HG03139 (cell line): ENCODE measurements at regions not wholly inside any gene's neighbourhood (a gene's known extent, or its start where the extent isn't known, plus 50 kb on each side); places are given as distances from the start of the nearest gene placed in this dataset.
"Not testable (repeated sequence)": the region's sequence is repeated elsewhere in the genome, so short reads cannot be mapped to it uniquely, and the experiment has no call there.

Experiments used
- ATAC-seq: cut with Tn5 transposase; IDR thresholded peaks from one replicate; pipeline ENCODE4 v1.9.1; 2021; ENCODE audit not compliant: unreplicated experiment

DNA sequence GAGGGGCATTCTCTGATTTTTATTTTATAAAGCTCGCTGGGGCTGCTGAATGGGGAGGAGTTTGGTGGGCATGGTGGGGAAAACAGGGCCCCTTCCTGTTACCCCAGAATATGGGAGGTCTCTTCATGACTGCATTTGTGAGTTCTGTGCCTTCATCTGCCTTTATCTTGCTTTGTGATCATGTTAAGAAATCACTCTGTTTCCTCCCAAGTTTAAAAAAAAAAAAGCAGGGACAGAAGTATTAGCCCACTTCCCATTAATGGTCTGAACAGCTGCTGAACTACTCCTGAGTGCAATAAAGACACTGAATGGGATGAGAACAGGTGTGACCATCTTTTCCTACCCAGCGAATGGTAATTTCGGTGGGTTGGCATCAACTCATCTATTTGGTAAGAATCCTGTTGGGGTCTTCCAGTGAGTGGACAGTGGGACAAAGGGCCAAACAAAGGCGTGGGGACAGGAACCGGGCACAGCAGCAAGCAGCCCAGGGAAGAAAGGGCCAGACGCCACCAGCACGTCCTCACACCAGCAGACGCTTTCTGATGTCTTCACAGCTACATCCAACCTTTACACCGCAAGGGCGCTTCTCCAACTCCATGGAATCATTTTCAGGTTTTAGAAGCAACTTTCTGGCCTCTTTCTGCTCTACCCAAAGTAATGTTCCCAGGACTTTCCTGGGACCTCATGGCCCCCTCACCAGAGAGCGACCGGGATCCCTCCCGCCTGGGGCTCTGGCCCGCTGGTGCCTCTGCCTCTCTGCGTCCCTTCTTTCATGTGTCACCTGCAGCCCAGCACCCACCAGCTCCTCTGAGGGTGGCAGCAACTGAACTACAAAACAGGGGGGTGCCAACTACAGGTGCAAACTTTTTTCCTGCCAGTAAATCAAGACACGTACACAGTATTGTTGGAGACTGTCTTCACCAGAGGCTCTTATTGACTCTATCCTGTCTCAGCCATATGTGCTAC lies 160.2 kb downstream of the ADSS2 start:
- ATAC-seq: no peak

DNA sequence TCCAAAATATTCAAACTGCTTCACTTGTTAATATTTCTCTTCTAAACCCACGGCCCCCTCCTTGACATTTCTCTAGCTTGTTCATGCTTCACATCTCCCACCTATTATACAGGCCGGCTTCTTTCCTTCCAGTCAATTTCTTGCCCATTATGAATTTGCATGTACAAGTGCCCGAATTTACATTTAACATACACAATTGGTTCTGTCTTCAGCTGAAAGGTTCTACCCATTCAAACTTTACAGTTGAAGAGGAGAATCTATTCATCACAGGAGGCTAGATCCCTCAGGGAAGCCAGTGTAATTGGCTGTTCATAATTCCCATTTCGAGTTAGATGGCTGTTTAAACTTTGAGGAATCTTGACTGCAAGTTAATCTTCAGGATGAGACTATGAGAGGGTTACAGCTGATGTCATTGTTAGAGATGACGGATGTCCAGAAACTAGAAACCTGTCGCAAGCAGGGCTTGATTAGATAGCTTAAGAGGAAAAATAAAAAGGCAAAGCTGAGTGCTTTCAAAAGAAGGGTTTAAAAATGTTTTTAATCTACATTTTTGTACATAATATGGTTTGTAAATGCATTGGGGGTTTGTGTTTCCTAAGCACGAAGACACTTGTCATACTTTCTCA lies 157.0 kb downstream of the ADSS2 start:
- no peak for ATAC-seq

DNA sequence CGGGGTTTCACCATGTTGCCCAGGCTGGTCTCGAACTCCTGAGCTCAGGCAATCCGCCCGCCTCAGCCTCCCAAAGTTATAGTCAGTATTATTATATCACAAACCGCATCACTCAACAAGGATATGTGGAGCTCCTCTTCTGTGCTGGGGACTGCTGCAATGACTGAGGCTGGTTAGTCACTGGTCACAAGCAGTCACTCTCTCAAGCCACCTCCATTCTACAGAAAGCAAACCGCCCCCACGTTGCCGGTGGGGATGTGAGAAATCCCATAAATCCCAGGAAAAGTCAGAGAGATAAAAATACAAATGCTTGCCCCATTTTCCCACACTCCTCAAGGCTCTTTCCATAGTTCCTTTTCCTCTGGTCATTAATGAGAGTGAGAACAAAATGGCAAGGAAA lies 155.7 kb downstream of the ADSS2 start:
- ATAC-seq: no peak

DNA sequence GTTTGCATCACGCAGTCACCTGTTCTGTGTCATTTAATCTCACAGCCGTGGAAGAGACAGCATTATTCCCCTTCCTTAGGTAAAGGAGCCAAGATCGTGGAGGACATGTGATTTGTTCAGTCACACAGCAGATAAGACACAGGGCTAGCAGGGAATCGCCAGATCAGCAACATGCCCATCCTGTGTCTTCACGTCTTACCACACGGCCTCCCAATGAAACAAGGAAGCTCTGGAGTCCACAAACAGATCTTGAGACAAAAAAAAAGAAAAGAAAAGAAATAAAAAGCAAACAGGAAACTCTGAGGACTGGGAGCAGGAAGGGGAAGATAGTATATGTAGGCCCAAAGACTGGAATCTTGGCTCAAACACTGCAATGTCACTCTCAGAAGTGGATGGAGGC lies 155.3 kb downstream of the ADSS2 start:
- ATAC-seq: no peak

DNA sequence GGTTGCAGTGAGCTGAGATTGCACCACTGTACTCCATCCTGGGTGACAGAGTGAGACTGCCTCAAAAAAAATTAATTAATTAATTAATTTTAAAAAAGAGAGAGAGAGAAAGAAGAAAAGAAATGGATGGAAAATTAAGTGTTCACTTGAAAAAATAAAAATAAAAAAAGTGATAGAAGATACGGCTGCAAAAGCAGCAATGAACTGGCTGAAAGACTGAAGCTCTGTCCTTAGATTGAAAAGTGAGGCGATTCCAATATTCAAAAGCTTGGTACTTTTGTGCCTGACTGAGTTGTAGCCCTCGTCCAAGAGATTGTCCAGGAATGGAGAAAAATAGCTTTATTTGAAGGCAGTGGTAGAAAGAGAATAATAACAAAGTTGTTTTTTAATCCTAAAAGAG lies 154.6 kb downstream of the ADSS2 start:
- ATAC-seq: no peak

DNA sequence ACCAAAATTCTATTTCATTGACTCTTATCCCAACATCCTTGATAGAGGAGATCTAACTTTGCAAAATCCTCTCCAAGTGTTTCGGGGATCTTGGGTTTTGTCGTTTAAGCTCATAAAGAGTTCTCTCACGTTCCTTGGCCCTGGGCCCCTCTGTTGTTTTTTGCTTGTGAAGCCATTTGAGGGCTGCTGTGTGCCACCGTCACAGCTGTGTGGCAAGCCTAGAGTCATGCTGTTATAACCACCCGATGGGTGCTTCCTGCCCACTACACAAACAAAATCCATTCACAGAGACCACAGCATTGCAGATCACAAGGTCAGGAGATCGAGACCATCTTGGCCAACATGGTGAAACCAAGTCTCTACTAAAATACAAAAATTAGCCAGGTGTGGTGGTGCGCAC lies 154.1 kb downstream of the ADSS2 start:
- no peak for ATAC-seq

DNA sequence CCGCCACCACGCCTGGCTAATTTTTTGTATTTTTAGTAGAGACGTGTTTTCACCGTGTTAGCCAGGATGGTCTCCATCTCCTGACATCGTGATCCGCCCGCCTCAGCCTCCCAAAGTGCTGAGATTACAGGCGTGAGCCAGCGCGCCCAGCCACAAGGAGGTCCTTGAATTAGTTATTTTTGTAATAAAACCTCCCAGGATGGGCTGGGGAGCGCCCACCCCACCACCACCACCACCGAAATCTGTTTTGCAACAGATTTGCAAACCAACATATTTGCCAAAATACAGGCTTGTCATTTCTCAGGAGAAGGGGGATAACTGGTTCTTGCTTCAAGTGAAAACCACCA lies 151.7 kb downstream of the ADSS2 start:
- not testable (repeated sequence) for ATAC-seq

DNA sequence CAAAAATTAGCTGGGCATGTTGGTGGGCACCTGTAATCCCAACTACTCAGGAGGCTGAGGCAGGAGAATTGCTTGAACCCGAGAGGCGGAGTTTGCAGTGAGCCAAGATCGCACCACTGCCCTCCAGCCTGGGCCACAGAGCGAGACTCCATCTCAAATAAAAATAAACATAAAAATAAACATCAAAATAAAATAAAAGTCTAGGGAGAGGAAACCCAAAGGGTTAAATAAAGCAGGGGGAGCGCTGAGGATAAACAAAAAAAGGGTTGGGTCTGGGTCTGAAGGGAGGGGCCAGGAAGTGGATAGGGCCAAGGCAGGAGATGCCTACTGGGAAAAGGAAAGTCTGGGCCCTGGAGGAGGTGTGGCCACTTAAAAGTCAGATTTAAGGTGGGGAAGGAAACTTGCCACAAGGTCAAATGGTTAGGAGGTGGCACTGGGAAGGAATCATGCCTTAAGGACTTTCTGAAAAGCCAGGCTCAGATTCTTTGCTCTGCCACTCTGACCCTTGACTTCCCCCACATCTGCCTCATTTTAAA lies 150.0 kb downstream of the ADSS2 start:
- no peak for ATAC-seq

DNA sequence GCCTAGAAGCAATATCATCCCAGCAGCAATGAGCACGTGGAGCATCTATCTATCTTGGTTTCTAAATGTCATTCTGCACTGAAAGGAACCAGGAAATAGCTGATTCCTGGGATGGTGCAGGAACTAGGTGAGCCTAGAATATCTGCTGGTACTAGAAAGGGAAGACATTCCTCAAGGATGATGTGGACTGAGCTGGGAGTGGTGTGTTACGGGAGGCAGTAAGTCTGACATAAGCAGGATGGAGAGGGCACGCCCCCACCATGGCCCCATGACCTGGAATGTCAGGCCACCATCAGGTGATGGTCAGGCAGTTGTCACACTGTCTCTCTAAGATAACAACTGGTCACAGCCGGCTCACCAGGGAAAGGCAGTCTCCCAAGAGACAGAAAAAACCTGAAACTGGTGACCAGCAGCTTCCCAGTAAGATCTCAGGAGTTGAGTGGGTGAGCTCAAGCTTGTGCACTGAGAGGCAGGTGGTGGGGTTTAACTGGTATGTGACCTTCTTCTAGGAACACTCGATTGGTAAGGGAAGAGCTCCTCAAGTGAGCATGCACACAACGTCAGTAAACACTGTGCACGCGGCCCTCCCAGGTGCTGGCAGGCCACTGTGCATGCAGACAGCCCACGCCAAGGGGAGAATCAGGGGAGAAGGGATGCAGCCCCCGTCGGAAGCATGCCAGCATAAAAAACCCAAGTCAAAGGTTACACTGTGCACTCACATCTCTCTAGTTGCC lies 148.7 kb downstream of the ADSS2 start:
- no peak for ATAC-seq

DNA sequence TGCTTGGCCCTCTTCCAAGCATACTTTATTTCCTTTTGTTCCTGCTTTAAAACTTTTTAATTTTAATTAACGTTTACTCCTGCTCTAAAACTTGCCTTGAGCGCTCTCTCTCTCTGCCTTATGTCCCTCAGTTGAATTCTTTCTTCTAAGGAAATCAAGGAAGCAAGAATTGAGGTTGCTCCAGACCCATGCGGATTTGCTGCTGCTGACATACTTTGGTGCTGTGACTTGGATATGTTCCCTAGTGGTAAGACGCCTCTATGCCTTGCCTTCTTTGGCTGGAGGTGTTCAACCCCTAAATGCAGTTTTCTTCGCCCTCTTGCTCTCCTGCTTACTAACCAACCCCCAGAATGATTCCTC lies 148.1 kb downstream of the ADSS2 start:
- no peak for ATAC-seq

DNA sequence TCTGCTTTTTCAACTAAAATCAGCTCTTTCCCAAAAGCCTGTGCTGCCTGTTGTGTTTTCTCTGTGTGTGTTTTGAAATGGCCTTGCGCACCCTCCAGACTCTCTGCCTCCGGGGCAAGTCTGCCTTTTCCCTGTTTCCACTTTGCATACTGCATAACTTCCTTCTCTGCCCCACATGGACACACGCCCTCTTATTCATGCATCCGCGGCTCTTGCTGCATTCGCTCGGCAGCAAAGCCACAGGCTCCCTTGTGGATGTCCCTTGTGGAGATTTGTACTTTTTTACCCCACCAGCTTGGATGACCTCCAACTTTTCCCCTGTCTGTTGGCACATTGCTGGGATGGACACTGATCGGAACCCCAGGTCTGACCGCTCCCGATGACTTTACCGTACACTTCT lies 147.6 kb downstream of the ADSS2 start:
- no peak for ATAC-seq

DNA sequence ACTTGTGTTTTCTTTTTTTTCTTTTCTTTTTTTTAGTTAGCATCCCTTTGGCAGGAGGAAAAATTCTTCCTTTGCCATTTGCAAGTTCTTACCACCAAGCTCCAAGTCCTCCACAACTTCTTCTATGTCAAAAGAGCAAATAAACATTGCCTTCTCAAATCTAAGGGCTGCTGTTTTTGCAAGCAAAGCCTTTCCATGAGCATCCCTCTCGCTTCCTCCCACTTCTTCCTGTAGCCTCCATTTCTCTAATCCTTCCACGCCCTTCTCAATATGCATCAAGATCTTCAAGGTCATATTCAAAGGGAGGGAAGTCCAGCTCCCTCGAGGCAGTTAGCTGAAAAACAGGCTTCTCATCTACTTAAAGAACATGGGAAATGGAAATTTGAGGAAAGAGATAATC lies 147.1 kb downstream of the ADSS2 start:
- no peak for ATAC-seq

DNA sequence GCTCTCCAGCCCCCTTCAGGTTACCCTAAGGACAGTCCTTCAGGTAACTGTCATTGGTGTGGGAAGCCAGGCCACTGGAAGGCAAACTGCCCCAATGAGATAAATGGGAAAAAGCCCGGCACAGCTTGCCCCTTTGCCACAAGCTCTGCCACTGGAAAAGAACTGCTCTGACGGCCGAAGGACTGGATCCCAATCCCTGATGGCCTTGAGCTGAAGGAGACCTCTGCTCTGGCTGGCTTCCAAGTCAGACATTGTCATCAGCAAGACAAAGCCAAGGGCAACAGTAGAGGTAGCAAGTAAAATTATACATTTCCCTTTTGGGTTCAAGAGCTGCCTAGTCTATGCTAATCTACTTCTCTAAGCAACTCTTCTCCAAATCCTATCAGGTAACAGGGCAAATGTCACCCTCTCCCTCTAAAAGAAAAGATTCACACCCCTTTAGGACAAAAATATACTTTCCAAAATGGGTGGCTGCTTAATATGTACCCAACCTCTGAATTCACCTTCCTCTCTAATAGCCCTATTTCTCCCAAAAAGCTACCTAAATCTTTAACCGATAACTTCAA lies 145.8 kb downstream of the ADSS2 start:
- ATAC-seq: no peak

DNA sequence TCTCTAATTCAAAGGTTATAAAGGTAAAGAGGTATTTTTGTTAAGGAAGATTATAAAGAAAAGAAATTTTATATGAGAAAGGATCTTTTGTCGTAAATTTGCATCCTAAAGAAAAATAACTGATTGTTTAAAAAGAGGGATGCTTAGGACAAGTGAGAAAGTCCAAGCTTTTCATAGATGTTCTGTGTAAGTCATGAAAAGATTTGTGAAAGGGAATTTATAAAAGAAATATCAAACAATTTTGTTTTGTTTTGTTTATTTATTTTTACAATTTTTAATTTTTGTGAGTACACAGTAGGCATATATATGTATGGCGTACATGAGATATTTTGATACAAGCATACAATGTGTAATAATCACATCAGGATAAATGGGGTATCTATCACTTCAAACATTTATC lies 145.2 kb downstream of the ADSS2 start:
- ATAC-seq: no peak

DNA sequence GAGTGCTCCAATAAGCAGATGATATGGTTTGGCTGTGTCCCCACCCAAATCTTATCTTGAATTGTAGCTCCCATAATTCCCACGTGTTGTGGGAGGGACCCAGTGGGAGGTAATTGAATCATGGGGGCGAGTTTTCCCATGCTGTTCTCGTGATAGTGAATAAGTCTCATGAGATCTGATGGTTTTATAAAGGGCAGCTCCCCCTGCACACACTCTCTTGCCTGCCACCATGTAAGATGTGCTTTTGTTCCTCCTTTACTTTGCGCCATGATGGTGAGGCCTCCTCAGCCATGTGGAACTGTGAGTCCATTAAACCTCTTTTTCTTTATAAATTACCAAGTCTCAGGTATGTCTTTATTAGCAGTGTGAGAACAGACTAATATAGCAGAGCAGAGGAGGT lies 142.5 kb downstream of the ADSS2 start:
- ATAC-seq: not testable (repeated sequence)

DNA sequence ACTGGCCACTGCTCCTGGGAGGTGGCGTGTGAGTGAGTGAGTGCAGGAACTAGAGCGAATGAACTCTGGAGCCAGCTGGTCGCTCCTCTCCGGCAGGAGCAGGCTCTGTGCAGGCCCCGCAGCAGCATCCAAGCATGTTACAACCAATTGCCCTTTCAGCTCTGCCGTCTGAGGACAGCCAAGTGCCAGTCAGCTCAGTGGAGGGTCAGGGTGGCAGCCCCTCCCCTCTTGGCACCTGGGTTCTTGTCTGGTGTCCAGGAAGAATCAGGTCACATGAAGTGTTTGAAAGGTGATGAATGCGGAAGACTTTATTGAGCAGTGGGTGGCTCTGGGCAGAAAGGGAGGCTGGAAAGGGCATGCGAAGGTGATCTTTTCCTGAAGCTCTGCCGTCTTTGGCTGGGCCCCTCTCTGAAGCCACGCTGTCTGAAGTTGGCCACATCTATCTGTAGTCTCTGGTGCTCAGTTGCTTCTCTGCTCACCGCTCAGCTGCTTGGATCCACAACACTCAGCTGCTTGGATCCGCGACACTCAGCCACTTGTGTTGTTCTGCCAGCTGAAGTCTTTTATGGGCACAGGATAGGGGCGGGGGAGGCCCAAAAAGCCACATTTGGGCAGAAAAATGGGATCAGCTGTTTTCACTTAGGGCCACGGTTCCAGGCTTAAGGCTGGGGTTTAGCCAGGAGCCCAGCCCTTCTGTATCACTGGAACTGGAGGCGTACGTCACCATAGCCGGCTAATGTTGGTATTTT lies 139.8 kb downstream of the ADSS2 start:
- ATAC-seq: no peak

DNA sequence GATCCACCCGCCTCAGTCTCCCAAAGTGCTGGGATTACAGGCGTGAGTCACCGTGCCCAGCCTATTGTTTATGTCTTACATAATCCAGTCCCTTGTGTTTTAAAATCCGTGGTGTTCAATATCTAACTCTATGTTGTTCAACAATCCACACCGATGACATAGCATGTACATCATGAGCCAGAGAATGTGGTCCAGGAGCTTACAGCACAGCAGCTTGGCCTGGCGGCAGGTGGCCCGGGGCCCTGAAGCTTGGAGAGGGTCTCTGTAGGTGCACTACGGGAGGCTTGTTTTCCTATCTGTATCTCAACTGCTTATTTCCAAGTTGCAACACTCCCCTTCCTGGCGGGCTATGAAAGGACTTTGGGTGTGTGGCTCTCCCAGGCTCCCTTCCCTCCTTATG lies 138.4 kb downstream of the ADSS2 start:
- no peak for ATAC-seq

DNA sequence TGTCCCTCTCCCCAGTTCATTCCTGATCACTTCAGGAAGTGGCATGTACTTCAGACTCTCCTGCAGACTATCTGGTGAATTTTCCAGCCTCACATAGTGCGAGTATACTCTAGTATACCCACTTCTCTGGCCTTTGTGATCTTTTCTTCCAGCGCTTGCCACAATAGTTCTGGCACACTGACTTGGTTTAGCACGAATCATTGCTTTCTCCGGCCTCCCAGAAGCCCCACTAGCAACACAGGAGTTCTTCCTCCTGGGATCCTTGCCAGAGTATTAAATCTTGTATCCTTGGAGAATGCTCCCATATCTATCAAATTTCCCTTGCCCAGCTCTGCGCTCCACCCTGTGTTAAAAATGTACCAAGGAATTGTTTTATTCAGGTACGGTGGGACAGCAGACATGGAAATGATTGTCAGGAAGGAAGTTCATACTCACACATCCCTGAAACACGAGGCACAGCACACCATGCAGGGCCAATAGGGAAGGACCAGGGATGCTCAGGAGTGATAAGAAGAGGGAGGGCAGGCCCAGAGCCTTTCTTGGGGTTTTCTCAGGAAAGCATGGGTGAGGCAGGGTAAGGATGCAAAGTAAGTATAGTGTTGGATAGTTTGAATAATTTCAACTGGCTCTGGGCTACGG lies 136.7 kb downstream of the ADSS2 start:
- ATAC-seq: no peak

DNA sequence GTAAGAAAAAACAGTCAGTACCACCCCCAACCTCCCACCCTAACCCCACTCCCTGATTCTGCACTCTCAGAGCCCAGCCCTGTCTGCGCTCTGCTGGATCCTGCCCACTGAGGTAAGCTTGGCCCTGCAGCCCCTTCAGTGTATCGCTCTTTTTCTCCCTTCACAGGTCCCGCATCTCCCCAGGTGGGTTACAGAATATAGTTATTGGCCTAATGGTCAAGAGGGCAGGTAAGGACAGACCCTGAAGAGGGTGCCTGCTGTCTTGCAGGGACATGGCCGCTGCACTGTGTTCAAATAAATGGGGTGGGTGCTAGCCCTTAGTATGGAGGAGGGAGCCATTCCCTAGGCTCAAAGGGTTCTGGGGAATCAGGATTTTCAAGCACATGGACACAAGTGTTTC lies 135.7 kb downstream of the ADSS2 start:
- no peak for ATAC-seq

DNA sequence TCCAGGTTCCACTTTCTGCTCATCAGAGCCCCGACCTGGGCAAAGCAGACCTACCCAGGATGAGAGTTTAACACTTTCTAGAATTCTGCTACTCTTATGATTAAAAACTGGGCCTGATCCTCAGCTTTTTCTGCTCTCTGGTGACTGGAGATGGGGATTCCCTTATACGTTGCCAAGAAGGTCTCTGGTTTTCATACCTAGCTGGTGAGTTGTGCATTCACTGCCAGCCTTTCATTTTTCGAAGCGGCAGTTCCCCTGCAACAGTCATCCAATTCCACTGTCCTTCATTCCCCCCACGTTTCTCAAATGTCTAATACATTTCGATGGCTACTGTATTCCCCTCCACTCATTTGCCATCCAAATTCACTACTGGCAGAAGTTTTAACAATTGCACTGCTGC lies 135.3 kb downstream of the ADSS2 start:
- ATAC-seq: no peak
